Activated CD4-positive, CD25-positive, alpha-beta regulatory T cell (primary cell): ENCODE measurements at regions not wholly inside any gene's neighbourhood (a gene's known extent, or its start where the extent isn't known, plus 50 kb on each side); places are given as distances from the start of the nearest gene placed in this dataset.
"Not testable (repeated sequence)": the region's sequence is repeated elsewhere in the genome, so short reads cannot be mapped to it uniquely, and the experiment has no call there.

Experiments used
- DNase-seq, 4 experiments: peaks; one replicate each; lab custom pipeline; 2025; lab: John Stamatoyannopoulos, UW

DNA sequence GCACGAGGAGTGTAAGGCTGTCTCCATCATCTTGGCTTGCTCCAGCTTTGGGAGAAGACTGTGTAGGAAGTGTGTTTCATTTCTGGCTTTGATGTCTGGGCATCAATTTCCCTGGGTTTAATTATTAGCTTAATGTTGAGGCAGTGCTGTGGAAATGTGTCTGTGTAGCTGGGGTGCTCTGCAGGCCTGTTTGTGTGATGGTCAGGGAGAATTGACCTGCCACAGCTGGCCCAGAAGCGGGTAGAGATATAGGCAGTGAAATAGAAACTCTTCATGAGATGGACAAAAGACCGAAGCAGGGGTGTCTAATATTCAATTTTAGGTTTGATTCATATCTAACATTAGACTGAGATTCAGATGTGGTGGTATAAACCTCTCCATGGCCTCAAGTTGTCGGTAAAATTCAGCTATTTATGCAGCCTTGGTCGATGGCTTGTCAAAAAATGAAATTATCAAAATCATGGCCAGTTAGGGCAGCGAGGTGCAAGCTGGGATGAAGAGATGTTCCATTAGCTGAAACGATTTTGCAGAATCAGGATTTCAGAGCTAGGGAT lies 95.3 kb upstream of the SNX9 start:
- no peak for DNase-seq

DNA sequence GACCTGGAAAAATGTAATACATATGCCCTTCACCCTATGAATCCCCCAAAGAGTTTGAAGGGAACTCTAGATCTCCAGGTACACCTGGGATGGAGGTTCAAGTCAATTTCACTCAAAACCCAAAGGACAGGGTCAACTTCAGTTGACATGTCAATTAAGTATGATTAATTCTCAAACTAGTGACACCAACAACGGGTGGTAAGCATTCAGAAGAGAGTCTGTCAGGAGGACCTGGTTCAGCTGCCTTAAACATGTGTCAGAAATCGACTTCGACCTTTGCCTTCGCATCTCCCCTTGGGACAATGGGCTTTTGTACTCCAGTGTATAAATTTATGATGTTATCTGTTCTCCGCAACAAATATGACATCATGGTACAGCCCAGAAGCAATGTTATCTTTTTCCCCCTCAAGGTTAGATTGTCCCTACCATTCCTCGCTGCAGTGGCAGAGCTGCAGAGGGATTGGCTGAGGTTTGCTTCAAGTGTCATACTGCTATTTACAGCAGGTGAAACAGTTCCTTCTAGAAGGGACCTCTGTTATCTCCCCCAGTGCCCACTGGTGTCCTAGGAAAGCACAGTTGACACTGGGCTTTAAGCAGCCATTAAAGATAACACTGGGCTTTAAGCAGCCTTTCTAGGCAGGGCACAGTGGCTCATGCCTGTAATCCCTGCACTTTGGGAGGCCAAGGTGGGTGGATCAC lies 94.7 kb upstream of the SNX9 start:
- DNase-seq, result no peak

DNA sequence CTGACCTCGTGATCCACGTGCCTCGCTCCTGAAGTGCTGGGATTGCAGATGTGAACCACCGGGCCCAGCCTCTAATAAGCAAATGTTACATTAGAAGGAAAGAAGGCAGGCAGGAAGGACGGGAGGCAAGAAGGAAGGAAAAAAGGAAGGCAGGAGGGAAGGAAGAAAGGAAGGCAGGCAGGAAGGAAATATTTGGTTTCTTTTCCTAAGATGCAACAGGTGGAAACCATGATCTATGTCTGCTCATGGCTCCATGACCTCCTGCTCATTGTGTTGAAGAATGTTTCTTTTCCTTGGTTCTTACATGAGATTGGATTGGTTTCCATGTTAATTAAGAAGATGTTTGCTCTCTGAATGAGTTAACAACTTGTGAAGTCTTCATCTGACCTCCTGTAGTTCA lies 91.8 kb upstream of the SNX9 start:
- no peak for DNase-seq

DNA sequence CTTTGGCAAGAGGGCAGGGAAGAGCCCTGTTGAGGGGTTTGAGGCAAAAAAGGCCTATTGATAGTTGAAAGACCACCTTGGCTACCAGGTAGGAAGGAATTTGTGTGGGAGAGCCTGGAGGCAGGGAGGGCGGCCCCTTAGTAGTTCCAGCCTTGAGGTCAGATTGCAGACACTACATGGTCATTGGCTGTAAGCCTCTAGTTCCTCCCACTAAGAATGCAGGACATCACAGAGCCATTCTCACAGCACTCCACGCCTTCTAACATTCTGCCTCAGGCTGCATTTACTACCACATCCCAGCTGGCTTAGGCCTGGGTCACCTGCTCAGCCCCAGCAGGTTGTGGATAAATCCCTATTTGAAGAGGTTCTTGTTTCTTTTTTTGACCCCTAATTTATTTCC lies 91.0 kb upstream of the SNX9 start:
- DNase-seq, result no peak

DNA sequence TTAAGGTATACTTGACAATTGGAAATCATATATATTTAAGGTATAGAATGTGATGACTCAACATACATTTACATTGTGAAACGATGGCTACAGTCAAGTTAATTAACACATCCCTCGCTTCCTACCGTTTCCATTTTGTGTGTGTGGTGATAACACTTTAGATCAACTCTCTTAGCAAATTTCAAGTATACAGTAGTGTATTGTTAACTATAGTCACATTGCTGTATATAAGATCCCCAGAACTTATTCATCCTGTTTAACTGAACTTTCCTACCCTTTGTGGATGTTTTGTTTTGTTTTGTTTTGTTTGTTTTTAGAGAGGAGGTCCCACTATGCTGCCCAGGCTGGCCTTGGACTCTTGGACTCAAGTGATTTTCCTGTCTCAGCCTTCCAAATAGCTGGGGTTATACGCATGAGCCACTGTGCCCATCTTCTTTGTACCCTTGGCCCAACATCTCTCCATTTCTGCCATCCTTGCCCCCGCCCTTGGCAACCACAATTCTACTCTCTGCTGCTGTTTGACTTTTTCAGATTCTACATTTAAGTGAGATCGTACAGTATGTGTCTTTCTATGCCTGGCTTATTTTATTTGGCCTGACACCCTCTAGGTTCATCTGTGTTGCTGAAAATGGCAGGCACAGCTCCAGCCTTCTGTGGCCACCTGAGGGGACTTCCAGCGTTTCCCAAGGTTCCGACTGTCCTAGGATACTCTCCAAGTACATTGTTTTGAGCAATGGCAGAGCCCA lies 90.5 kb upstream of the SNX9 start:
- DNase-seq, result no peak

DNA sequence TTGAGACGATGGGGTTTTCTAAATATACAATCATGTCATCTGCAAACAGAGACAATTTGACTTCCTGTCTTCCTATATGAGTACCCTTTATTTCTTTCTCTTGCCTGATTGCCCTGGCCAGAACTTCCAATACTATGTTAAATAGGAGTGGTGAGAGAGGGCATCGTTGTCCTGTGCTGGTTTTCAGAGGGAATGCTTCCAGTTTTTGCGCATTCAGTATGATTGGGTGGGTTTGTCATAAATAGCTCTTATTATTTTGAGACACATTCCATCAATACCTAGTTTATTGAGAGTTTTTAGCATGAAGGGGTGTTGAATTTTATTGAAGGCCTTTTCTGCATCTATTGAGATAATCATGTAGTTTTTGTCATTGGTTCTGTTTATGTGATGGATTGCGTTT lies 86.5 kb upstream of the SNX9 start:
- DNase-seq, result not testable (repeated sequence)

DNA sequence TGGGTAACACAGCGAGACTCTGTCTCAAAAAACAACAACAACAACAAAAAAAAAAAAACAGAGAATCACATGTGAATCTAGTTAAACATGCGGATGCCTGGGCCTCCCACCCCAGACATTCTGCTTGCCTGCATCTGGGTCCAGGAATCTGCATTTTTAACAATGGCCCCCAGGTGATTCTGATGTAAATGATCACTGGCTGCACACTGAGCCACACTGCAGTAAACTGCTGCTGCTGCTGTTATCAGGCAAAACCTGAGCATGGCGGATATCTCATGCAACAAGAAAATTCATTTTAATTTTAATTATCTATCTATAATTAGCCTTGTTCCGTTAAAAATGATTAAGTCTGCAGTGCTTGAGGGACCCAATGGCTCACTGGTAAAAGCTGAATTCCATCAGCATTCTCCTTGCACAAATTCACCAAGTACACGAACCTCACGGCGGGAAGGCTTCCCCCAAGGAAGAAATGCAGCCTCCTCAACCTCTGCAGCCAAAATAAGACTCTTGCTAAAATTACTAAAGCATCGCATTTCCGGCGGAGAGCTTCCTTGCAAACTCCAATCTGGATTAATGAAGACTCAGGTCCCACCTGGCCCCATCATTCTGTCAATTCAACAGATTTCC lies 81.6 kb upstream of the SNX9 start:
- no peak for DNase-seq

DNA sequence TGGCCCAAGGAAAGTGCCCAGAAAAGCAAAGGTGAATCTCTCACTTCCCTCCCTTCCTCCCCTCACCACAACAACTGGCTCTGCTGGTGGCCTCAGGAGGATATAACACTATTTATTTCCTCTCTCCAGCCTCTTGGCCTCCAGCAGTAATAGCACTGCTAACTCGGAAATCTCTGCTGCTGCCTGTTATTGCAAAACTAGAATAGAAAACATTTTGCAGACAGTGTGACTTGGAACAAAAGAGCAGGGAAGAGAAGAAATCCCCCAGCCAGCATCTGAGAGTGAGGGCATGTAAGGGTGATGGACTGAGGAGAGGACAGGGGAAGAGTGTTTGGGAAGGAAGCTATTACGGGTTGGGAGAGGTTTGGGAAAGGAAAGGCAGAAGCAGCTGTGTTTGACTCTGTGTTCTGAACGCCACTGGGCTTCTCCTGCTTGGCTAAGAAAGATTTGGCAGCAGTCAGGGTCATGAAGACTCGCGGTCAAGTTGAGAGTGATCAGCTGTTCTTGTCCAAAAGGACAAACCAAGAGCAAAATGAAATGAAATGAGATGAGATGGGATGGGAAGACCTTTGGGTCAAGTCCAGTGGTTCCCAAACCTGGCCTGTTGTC lies 81.0 kb upstream of the SNX9 start:
- DNase-seq, result no peak

DNA sequence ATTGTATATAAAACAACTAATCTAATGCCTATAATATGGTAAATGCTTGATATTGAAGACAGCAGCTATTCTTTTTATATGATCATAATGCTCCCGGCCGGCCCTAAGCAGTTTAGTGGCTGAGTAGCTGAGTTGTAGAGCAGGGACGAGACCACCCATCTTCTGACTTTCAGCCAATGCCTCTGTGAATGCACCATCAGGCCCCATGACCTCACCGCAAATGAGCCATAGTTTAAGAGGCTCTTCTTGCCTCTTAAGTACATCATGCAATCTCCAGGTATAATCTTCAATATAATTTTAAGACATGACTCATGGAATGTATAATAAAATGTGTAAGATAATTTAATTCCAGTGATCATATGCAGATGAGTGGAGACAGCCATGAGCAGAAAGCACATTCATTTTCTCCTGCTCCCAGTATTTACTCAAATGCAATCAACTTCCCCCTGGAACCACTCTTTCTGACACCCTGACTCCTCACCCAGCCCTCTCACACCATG lies 78.9 kb upstream of the SNX9 start:
- DNase-seq, result no peak

DNA sequence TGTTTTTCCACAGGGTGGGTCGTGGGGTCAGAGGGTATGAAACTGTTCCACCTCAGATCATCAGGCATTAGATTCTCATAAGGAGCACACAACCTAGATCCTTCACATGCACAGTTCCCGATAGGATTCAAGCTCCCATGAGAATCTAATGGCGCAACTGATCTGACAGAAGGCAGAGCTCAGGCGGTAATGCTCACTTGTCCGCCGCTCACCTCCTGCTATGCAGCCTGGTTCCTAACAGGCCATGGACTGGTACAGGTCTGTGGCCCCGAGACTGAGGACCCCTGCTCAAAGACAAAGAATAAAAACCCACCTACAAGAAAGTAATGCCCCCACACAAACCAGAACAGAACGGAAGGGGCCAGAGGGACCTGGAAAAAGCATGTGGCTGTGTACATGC lies 76.1 kb upstream of the SNX9 start:
- no peak for DNase-seq

DNA sequence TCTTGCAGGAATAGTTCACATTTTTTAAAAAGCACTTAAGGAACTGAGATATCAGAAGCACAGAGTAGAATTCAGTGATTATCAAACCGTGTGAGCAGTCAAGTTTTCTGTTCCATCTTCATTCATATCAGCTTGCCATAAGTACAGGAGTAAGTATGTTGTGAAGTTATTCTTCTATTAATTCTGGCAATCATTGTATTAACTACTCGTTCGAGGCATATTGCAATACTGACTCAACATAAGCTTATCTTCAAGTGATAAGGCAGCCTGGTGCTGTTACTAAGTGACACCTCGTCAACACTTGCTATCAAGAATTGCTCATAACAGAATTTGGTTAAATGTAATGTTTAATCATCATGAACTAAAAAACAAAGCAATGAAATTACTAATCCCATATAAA lies 75.7 kb upstream of the SNX9 start:
- DNase-seq, result no peak

DNA sequence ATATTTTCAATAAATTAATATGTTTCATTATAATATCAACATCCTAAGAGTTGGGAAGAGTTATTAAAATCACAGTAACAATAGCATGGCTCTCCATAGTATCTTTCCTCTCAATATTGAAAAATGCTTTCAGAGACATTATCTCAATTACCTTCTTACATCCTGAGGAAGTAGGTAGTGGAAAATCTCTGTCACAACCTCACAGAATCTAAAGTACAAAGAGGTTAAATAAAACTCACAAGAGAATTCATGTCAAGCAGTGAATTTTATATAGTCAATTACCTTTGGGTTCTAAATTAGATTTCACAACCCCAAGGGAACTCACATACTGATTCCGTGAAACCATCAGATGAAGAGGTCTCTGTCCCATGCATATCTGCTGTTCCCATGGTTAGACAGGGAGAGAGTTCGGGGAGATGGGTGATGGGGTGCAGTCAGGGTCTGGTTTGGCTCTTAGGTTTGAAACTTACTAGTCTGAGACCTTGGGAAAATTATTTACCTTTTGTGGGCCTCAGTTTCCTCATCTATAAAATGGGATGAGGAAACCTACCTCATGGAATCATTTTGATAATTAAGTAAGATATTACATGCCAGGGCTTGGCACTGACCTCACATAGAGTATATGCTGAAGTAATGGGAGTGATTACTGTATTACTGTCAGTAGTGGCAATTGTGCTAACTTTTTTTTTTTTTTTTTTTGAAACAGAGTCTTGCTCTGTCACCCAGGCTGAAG lies 74.0 kb upstream of the SNX9 start:
- DNase-seq, result no peak

DNA sequence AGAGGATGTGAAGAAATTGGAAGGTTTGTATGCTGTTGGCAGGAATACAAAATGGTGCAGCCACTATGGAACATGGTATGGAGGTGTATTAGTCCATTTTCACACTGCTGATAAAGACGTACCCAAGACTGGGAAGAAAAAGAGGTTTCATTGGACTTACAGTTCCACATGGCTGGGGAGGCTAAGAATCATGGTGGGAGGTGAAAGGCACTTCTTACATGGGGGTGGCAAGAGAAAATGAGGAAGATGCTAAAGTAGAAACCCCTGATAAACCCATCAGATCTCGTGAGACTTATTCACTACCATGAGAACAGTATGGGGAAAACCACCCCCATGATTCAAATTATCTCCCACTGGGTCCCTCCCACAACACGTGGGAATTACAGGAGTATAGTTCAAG lies 72.1 kb upstream of the SNX9 start:
- DNase-seq, result not testable (repeated sequence)

DNA sequence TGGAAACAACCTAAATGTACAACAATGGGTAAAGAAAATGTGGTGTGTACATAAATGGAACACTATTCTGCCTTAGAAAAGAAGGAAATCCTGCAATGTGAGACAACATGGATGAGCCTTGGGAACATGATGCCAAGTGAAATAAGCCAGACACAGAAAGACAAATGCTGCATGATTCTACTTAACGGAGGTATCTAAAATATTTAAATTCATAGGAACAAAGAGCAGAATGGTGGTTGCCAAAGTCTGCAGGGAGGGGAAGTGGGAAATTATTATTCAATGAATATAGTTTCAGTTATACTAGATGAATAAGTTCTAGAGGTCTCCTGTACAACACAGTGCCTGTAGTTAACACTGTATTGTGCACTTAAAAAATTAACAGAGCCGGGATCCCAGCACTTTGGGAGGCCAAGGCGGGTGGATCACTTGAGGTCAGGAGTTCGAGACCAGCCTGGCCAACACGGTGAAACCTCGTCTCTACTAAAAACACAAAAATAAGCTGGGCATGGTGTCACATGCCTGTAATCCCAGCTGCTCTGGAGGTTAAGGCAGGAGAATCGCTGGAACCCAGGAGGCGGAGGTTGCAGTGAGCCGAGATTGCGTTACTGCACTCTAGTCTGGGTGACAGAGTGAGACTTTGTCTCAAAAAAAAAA lies 71.4 kb upstream of the SNX9 start:
- no peak for DNase-seq

DNA sequence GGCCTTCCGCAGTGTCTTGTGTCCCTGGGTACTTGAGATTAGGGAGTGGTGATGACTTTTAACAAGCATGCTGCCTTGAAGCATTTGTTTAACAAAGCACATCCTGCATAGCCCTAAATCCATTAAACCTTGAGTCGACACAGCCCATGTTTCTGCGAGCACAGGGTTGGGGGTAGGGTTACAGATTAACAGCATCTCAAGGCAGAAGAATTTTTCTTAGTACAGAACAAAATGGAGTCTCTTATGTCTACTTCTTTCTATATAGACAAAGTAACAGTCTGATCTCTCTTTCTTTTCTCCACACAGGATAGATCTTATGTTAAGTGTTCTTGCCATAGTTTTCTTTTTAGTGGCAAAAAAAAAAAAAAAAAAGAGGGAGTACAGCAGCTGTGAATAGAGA lies 70.2 kb upstream of the SNX9 start:
- DNase-seq, result not testable (repeated sequence)

DNA sequence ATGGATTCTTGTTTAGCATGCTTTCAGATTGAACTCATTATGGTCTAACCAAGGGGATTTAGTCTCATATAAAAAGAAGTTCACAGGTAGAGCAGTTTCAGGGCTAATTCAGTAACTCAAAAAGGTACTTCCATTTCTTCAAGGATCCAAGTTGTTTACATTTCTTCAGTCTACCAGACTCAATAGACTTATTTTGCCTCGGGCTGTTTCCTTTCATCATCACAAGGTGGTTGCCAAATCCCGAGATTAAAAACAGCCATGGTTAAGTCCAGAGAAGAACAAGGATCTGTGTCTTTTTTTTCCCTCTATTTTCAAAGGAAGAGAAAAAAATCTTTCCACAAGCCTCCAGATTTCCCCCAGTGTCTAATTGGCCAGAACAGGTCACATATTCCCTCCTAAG lies 69.8 kb upstream of the SNX9 start:
- no peak for DNase-seq

DNA sequence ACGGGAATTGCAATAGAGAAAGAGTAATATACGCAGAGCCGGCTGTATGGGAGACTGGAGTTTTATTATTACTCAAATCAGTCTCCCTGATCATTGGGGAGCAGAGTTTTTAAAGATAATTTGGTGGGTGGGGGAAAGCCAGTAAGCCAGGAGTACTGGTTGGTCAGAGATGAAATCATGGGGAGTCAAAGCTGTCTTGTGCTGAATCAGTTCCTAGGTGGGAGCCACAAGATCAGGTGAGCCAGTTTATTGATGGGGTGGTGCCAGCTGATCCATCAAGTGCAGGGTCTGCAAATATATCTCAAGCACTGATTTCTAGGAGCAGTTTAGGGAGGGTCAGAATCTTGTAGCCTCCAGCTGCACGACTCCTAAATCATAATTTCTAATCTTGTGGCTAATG lies 69.2 kb upstream of the SNX9 start:
- not testable (repeated sequence) for DNase-seq

DNA sequence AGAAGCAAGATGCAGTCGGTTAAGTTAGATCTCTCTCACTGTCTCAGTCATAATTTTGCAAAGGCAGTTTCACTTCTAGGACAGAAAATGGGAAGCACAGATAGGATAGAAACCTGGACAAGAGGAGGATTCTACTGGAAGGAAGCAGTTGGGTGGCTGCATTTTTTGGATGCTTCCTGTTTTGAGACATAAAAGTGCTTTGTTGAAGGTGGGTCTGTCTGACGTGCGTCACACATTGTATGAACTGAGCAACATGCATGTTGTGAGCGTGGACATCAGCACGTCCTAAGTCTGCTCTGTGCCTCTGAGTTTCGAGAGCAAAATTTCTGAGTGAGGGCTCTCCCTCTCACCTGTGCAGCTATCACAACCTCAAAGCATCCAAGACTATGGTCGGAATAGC lies 68.7 kb upstream of the SNX9 start:
- no peak for DNase-seq

DNA sequence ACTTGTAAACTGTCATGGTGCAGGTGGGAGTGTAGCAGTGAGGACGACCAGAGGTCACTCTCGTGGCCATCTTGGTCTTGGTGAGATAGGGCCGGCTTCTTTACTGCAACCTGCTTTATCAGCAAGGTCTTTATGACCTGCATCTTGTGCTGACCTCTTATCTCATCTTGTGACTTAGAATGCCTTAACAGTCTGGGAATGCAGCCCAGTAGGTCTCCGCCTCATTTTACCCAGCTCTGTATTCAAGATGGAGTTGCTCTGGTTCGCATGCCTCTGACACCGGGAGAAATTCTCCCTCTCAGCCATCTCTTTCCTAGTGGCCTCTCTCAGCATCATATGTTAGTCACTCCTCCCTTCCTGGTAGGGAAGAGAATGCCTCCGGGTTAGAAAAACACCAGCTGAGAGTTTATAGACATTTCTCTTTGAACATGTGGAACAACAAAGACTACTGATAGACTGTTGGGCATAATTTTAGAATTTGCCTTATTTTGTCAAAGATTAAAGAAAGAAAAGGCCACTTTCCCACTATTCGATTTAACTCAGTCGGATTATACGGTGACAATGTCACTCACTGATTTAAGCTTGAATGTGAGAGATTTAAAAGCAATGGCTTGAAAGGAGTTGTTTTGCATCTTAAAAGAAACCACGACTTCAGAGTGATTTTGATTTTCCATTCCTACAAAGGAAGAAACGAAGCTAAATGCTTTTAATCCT lies 67.9 kb upstream of the SNX9 start:
- DNase-seq, result no peak

DNA sequence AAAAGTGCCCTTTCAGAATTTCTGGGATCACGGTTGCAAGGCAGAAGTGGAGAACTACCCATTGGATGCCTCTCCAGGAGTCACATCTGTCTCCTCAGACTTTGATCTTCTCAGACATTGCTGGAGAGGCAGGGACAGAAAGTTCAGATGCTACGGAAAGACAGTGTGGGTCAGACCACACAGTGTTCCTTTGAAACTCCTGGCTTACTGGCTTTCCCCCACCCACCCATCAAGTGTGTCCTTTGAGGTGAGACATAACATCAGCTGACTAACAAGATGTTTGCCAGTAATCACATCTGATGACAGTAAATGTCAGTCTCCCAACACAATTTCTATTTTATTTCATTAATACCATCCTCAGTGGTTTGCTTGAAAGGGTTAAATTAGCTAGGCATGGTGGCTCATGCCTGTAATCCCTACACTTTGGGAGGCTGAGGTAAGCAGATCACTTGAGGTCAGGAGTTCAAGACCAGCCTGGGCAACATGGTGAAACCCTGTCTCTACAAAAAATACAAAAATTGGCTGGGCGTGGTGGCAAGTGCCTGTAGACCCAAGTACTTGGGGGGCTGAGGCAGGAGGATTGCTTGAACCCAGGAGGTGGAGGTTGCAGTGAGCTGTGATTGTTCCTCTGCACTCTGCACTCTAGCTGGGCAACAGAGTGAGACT lies 67.2 kb upstream of the SNX9 start:
- no peak for DNase-seq
